HUES64 (cell line): ENCODE measurements at regions not wholly inside any gene's neighbourhood (a gene's known extent, or its start where the extent isn't known, plus 50 kb on each side); places are given as distances from the start of the nearest gene placed in this dataset.

Experiments used
- H3K27ac ChIP-seq: 2 replicates; pipeline ENCODE4 v1.7.0; 2013; ENCODE audit warnings: low read depth, low read length, inconsistent platforms
- H3K27me3 ChIP-seq: 2 replicates; pipeline ENCODE4 v1.6.1; 2013; ENCODE audit warnings: mild to moderate bottlenecking, low read length; ENCODE audit not compliant: insufficient read depth
- H3K36me3 ChIP-seq: 2 replicates; pipeline ENCODE4 v1.6.1; 2013; ENCODE audit warnings: mild to moderate bottlenecking, low read length; ENCODE audit not compliant: insufficient read depth
- H3K4me1 ChIP-seq: 2 replicates; pipeline ENCODE4 v1.6.1; 2013; ENCODE audit warnings: mild to moderate bottlenecking, low read length, moderate library complexity; ENCODE audit not compliant: insufficient read depth
- H3K4me3 ChIP-seq: 2 replicates; pipeline ENCODE4 v1.5.1; 2013; ENCODE audit warnings: mild to moderate bottlenecking, low read length, moderate library complexity
- H3K9ac ChIP-seq: 2 replicates; pipeline ENCODE4 v1.6.1; 2013; ENCODE audit warnings: mild to moderate bottlenecking, low read depth, low read length
- H3K9me3 ChIP-seq: 2 replicates; pipeline ENCODE4 v1.6.1; 2013; ENCODE audit warnings: low read depth, low read length; ENCODE audit not compliant: insufficient read depth
- WGBS: fragments of 150-250, 120-280 bp; methylation state at CpG from one replicate; pipeline ENCODE4 v1.1.7; 2013; ENCODE audit warnings: missing lambda C conversion rate; 5-methylcytosine and 5-hydroxymethylcytosine counted together

DNA sequence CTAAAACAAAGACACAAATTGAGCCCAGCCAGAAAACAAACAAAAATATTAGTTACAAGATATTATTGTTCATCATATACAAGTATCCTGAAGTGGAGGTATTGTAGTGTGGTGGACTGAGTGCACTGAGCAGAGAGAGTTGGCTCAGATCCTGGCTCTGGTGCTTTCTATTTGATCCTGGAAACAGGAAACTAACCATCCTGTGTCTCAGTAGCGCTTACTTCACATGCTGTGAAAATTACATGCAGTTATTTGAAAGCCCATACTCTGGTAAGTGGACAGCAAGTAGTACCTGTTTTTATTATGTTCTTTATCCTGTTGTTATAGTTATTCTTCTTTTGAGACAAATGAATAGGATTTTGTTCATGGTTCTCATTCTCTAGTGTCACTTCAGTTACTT is 84.3 kb upstream of the CRIM1 start:
- peak overlapping the region; percentile 85 for H3K27ac ChIP-seq
- H3K27me3 ChIP-seq: no peaks in the 10 kb centered on the region; the same call in 1 of the 2 replicates
- H3K9ac ChIP-seq: peak overlapping the region; percentile 6; the same call in 1 of the 2 replicates
- peak overlapping the region; percentile 7; the same call in 1 of the 2 replicates for H3K4me3 ChIP-seq
- H3K9me3 ChIP-seq: no peaks in the 10 kb centered on the region
- 67% methylated on average over 1 of the region's 1 CpG for WGBS
- no peaks in the 10 kb centered on the region for H3K36me3 ChIP-seq
- H3K4me1 ChIP-seq: peaks cover 31% of the 10 kb centered on the region

DNA sequence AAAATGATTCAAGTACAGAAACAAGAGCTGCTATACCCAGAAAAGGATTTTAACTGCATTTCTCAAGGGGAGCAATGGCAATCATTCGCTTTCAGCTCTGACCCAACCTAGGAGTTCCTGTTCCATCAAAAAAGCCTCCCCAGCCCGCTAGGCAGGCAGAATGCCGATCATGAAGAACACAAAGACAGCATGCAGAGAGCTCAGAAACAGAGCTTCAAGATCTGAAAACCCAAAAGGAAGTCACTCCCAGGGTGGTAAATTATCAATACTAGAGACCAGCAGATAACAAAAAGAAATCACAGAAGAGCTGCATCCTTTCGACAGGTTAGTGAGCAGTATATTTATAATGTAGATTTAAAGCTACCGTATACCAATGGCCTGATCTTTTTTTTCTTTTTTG is 84.8 kb upstream of the CRIM1 start:
- WGBS: 4% methylated on average over 5 of the region's 5 CpGs
- Histone ChIP-seq H3K4me3 (0 out of 2 replicates have a peak overlapping the region, but pooled peaks have one; percentile 7), H3K27ac (peak overlapping the region; percentile 85), H3K9ac (peak overlapping the region; percentile 6; the same call in 1 of the 2 replicates), H3K27me3 (no peaks in the 10 kb centered on the region; the same call in 1 of the 2 replicates), H3K36me3 (no peaks in the 10 kb centered on the region), H3K4me1 (peaks cover 36% of the 10 kb centered on the region), H3K9me3 (no peaks in the 10 kb centered on the region)

DNA sequence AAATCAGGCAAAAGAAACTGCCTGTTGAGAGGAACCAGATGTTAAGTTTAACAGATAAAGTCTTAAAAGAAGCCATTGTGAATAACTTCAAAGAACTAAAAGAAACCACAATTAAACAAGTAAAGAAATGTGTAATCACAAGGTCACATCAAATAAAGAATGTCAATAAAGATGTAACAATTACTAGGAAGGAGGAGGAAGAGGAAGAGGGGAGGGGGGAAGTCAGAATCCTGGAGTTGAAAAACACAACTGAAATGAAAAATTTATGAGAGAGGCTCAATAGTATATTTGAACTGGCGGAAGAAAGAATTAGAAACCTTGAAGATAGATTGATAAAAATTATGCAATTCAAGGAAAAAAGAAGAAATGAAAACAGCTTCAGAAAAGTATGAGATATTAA is 88.4 kb upstream of the CRIM1 start:
- Histone ChIP-seq H3K27ac (no peak overlapping the region), H3K27me3 (no peaks in the 10 kb centered on the region; the same call in 1 of the 2 replicates), H3K9ac (no peak overlapping the region), H3K36me3 (no peaks in the 10 kb centered on the region), H3K4me1 (peaks cover 38% of the 10 kb centered on the region), H3K9me3 (no peaks in the 10 kb centered on the region), H3K4me3 (no peak overlapping the region)
- 100% methylated on average over 1 of the region's 1 CpG for WGBS

DNA sequence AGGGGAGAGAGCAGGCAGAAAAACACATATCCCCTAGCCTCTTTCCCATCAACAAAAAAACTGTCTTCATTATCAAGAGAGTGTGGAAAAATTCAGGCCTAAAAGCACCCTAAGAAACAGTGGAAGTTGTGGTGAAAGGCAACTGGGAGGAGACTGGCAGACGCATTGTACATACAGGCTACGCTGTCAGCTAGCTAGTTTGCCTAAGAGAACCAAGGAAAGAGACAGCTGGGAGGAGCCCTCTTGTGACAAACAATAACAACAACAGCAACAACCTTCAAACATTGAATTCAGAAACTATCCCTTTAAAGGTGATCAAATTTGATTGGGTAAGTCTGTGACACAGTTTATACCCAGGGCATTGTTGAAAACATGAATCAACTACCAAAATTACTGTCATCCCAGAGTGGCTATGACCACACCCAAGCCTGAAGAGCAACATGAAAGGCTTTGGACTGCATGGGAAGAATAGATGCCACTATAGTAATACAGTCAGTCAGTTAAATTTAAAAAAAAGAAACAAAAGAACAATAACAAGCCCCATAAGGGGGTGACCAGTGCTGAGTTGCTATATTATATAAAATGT is 88.9 kb upstream of the CRIM1 start:
- no peaks in the 10 kb centered on the region for H3K36me3 ChIP-seq
- no peaks in the 10 kb centered on the region for H3K9me3 ChIP-seq
- H3K4me1 ChIP-seq: peaks cover 32% of the 10 kb centered on the region
- H3K4me3 ChIP-seq: no peak overlapping the region
- H3K27me3 ChIP-seq: no peaks in the 10 kb centered on the region; the same call in 1 of the 2 replicates
- no peak overlapping the region for H3K27ac ChIP-seq
- H3K9ac ChIP-seq: no peak overlapping the region
- WGBS: 75% methylated on average over 2 of the region's 2 CpGs

DNA sequence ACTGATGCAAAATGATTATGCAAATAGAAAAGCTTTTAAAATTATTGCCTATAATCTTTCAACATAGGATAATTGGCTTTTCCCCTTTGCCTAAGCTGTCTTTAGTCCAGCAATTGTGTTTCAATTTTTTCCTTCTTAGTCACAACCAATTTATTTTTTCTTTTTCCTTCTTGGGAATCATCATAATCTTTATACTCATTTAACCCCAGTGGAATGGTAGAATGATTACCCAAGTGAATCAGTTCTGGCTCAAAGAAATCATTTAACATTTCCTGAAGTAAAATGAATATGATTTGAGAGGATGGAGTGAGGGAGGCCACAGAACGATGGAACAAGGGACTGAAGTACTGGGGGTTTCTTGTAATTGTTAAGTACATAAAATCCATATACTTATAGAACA is 93.0 kb upstream of the CRIM1 start:
- H3K4me3 ChIP-seq: no peak overlapping the region
- no peaks in the 10 kb centered on the region for H3K27me3 ChIP-seq
- H3K9me3 ChIP-seq: no peaks in the 10 kb centered on the region
- peaks cover 8% of the 10 kb centered on the region; the same call in 1 of the 2 replicates for H3K4me1 ChIP-seq
- H3K27ac ChIP-seq: no peak overlapping the region
- 100% methylated on average over 1 of the region's 1 CpG for WGBS
- no peaks in the 10 kb centered on the region for H3K36me3 ChIP-seq
- H3K9ac ChIP-seq: no peak overlapping the region

DNA sequence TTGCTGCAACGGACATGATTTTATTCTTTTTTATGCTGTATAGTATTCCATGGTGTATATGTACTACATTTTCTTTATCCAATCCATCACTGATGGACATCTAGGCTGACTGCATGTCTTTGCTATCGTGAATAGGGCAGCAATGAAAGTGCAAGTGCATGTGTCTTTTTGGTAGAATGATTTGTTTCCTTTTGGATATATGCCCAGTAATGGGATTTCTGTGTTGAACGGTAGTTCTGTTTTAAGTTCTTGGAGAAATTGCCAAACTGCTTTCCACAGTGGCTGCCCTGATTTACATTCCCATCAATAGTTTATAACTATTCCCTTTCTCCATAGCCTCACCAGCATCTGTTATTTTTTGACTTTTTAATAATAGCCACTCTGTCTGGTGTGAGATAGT is 99.7 kb upstream of the CRIM1 start:
- 84% methylated on average over 3 of the region's 3 CpGs for WGBS
- Histone ChIP-seq H3K4me3 (no peak overlapping the region), H3K9ac (no peak overlapping the region), H3K27me3 (no peaks in the 10 kb centered on the region), H3K4me1 (no peaks in the 10 kb centered on the region), H3K36me3 (no peaks in the 10 kb centered on the region), H3K27ac (no peak overlapping the region), H3K9me3 (no peaks in the 10 kb centered on the region)

DNA sequence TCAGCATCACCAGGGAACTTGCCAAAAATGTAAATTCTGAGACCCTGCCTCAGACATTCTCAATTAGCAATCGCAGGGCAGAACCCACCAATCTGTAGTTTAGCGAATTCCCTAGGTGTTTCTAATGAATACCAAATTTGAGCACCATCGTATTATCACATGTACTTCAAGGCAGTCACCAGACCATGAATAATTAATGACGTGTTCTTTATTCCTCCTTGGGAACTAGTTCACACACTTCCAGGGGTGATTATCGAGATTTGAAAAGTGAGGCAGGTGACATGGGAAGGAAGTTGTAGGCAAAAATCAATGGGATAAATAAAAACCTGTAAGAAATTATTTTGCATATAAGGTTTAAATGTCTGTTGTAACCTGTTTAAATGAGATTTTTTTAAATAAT is 102.5 kb upstream of the CRIM1 start:
- Histone ChIP-seq H3K27me3 (no peaks in the 10 kb centered on the region), H3K4me1 (no peaks in the 10 kb centered on the region), H3K4me3 (no peak overlapping the region), H3K36me3 (no peaks in the 10 kb centered on the region), H3K9me3 (no peaks in the 10 kb centered on the region), H3K9ac (no peak overlapping the region), H3K27ac (no peak overlapping the region)
- WGBS: 92% methylated on average over 5 of the region's 5 CpGs

DNA sequence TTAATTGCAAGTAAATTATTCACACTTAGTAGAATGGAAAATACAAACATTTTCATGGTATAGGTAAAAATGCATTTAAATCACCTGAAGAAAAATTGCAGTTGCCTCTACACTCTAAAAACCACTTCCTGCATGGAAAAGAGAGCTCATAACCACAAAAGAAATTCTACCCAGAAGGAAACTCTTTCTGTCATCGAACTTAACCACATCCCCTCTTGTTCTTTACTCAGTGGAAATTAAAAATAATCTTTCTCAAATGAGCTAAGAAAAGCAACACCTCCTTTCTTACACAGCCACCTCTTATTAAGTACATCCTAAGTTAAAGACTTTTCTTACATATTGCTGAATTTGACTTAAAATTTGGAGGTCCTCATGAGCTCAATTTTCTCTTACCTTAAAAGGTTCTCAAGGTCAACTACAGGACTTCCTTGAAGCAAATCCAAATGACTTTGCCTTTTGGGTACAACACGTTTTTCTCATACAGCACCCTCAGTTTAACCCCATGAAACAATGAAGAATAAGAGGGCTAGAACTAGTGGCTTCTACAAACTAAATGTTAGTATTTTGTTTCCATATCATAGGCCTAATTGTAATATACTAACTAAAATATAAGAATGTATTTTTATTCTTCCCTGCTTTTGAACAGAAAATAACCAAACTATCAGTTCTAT is 109.1 kb upstream of the CRIM1 start:
- 90% methylated on average over 2 of the region's 2 CpGs for WGBS
- Histone ChIP-seq H3K4me1 (no peaks in the 10 kb centered on the region), H3K27me3 (no peaks in the 10 kb centered on the region), H3K9me3 (no peaks in the 10 kb centered on the region), H3K9ac (no peak overlapping the region), H3K27ac (no peak overlapping the region), H3K36me3 (no peaks in the 10 kb centered on the region), H3K4me3 (no peak overlapping the region)

DNA sequence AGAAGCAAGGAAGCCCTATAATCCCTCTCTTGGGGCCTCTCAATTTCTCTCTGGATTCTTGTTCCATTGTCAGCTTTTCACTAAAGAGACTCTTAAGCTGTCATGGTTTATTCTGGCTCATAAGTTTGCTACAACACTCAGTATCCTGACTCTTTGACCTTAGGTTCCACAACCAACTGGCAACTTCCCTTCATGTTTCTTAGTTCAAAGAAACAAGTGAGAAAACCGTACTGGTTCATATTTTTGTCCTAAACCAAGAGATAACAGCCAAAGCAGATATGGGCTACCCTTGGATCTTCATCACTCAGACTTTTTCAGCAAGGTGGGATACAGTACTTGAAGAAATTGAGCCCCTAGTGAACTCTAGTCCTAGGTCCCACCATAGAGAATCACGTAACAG is 109.9 kb upstream of the CRIM1 start:
- Histone ChIP-seq H3K4me3 (no peak overlapping the region), H3K36me3 (no peaks in the 10 kb centered on the region), H3K9me3 (no peaks in the 10 kb centered on the region), H3K27ac (no peak overlapping the region), H3K27me3 (no peaks in the 10 kb centered on the region), H3K9ac (no peak overlapping the region), H3K4me1 (no peaks in the 10 kb centered on the region)
- 92% methylated on average over 1 of the region's 2 CpGs for WGBS

DNA sequence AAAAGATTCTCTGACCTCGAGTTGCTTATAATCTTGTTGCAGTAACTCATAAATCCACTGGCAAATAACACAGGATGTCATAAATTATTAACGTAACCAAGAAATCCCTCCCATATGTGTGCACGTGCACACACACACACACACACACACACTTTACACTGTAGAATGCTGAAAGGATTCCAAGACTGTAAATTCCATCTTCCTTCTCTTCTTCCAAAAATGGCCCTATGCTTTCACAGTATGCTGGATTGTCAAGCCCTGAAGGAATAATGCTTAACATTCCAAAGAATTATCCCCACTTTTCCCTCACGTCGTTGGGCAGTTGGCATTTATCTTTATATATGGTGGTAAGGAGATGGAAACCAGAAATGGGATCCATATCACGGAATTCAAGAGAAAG is 117.5 kb upstream of the CRIM1 start:
- Histone ChIP-seq H3K9me3 (no peaks in the 10 kb centered on the region), H3K36me3 (no peaks in the 10 kb centered on the region), H3K4me1 (no peaks in the 10 kb centered on the region), H3K9ac (no peak overlapping the region), H3K27ac (no peak overlapping the region), H3K4me3 (no peak overlapping the region), H3K27me3 (no peaks in the 10 kb centered on the region)
- WGBS: 93% methylated on average over 6 of the region's 6 CpGs

DNA sequence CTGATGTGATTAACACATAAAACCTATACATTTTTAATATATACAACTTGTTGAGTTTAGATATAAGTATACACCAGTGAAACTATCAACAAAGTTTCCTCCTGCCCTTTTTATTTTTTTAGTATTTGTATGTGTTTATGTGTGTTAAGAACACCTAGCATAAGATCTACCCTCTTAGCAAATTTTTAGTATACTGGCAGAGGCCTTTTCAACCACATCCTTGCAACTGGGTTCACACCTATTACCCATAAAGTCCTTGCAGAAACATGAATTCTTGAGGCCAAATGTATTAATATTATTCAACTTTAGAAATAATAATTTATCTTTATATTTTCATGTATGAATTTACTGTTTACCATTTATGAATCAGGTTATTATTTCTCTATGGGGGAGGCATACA is 119.7 kb upstream of the CRIM1 start:
- Histone ChIP-seq H3K4me3 (no peak overlapping the region), H3K9me3 (no peaks in the 10 kb centered on the region)

More for the DNA sequence above, 119.7 kb upstream of the CRIM1 start:
- Histone ChIP-seq H3K4me1 (no peaks in the 10 kb centered on the region), H3K9ac (no peak overlapping the region), H3K27ac (no peak overlapping the region), H3K27me3 (no peaks in the 10 kb centered on the region), H3K36me3 (no peaks in the 10 kb centered on the region)
